H9 (cell line): ENCODE measurements at regions not wholly inside any gene's neighbourhood (a gene's known extent, or its start where the extent isn't known, plus 50 kb on each side); places are given as distances from the start of the nearest gene placed in this dataset.

ENCODE experiments used
- DNase-seq: peaks from one replicate; pipeline ENCODE4 v3.0.0-alpha.2; 2017
- H2AFZ ChIP-seq: one replicate; pipeline ENCODE4 v1.6.1; 2013; ENCODE audit warnings: mild to moderate bottlenecking, low read length, control low read depth, moderate library complexity
- H2AK5ac ChIP-seq: 2 replicates; pipeline ENCODE4 v1.6.1; 2013; ENCODE audit warnings: low read length, control low read depth, mixed read lengths; ENCODE audit not compliant: insufficient read length
- H2BK120ac ChIP-seq: one replicate; pipeline ENCODE4 v1.6.1; 2013; ENCODE audit warnings: low read depth, mild to moderate bottlenecking, low read length, control low read depth, inconsistent platforms; ENCODE audit not compliant: poor library complexity, severe bottlenecking
- H2BK12ac ChIP-seq: 2 replicates; pipeline ENCODE4 v1.6.1; 2013; ENCODE audit warnings: low read length, control low read depth, mixed read lengths, low read depth; ENCODE audit not compliant: insufficient read length
- H2BK15ac ChIP-seq: 2 replicates; pipeline ENCODE4 v1.6.1; 2013; ENCODE audit warnings: low read depth, low read length, control low read depth
- H2BK20ac ChIP-seq: one replicate; pipeline ENCODE4 v1.6.1; 2013; ENCODE audit warnings: low read depth, mild to moderate bottlenecking, low read length, control low read depth, inconsistent platforms; ENCODE audit not compliant: poor library complexity, severe bottlenecking
- H2BK5ac ChIP-seq: 2 replicates; pipeline ENCODE4 v1.6.1; 2013; ENCODE audit warnings: low read length, control low read depth, mixed read lengths; ENCODE audit not compliant: insufficient read length
- H3K14ac ChIP-seq: 2 replicates; pipeline ENCODE4 v1.6.1; 2013; ENCODE audit warnings: low read length, control low read depth; ENCODE audit not compliant: insufficient read depth
- H3K18ac ChIP-seq: 2 replicates; pipeline ENCODE4 v1.6.1; 2013; ENCODE audit warnings: low read depth, mild to moderate bottlenecking, mixed read lengths, low read length, control low read depth; ENCODE audit not compliant: insufficient read length
- H3K23ac ChIP-seq: 2 replicates; pipeline ENCODE4 v1.6.1; 2013; ENCODE audit warnings: low read length, control low read depth, mixed read lengths, low read depth; ENCODE audit not compliant: insufficient read length
- H3K23me2 ChIP-seq: 2 replicates; pipeline ENCODE4 v1.6.1; 2013; ENCODE audit warnings: low read depth, mild to moderate bottlenecking, mixed read lengths, low read length, control low read depth; ENCODE audit not compliant: insufficient read length, poor library complexity, severe bottlenecking
- H3K27ac ChIP-seq: 2 replicates; pipeline ENCODE4 v1.5.1; 2013; ENCODE audit warnings: low read length, control low read depth, mixed read lengths, low read depth; ENCODE audit not compliant: insufficient read length
- H3K27me3 ChIP-seq: 2 replicates; pipeline ENCODE4 v1.6.1; 2013; ENCODE audit warnings: low read length, control low read depth, inconsistent platforms; ENCODE audit not compliant: insufficient read depth
- H3K4ac ChIP-seq: 2 replicates; pipeline ENCODE4 v1.6.1; 2013; ENCODE audit warnings: low read depth, mild to moderate bottlenecking, control low read depth, inconsistent platforms, low read length, moderate library complexity
- H3K4me1 ChIP-seq: 2 replicates; pipeline ENCODE4 v1.6.1; 2013; ENCODE audit warnings: low read length, control low read depth, inconsistent platforms; ENCODE audit not compliant: insufficient read depth
- H3K4me2 ChIP-seq: 2 replicates; pipeline ENCODE4 v1.6.1; 2013; ENCODE audit warnings: low read length, control low read depth, mixed read lengths; ENCODE audit not compliant: insufficient read length, insufficient read depth
- H3K56ac ChIP-seq: 2 replicates; pipeline ENCODE4 v1.6.1; 2013; ENCODE audit warnings: low read depth, mild to moderate bottlenecking, mixed read lengths, low read length, control low read depth; ENCODE audit not compliant: insufficient read length
- H3K79me1 ChIP-seq: 2 replicates; pipeline ENCODE4 v1.6.1; 2013; ENCODE audit warnings: low read depth, mild to moderate bottlenecking, moderate library complexity, low read length, control low read depth, inconsistent platforms; ENCODE audit not compliant: insufficient read depth, poor library complexity, severe bottlenecking
- H3K79me2 ChIP-seq: 2 replicates; pipeline ENCODE4 v1.6.1; 2013; ENCODE audit warnings: low read length, control low read depth, inconsistent platforms; ENCODE audit not compliant: insufficient read depth
- H3K9ac ChIP-seq: 2 replicates; pipeline ENCODE4 v1.6.1; 2013; ENCODE audit warnings: low read length, control low read depth, mixed read lengths; ENCODE audit not compliant: insufficient read length; ENCODE audit errors: extremely low read depth
- H3K9me3 ChIP-seq: one replicate; pipeline ENCODE4 v1.6.1; 2013; ENCODE audit warnings: low read depth, low read length, inconsistent platforms; ENCODE audit not compliant: control insufficient read depth
- H3T11ph ChIP-seq: one replicate; pipeline ENCODE4 v1.6.1; 2013; ENCODE audit warnings: mild to moderate bottlenecking, low read length, control low read depth, inconsistent platforms
- H4K20me1 ChIP-seq: one replicate; pipeline ENCODE4 v1.6.1; 2013; ENCODE audit not compliant: control insufficient read depth, insufficient read length, insufficient read depth
- H4K5ac ChIP-seq: 2 replicates; pipeline ENCODE4 v1.6.1; 2013; ENCODE audit warnings: low read depth, mild to moderate bottlenecking, mixed read lengths, low read length, control low read depth; ENCODE audit not compliant: insufficient read length
- H4K8ac ChIP-seq: replicated peaks from 2 replicates; pipeline ENCODE4 v1.6.1; 2013; ENCODE audit warnings: low read length, control low read depth, mixed read lengths, low read depth; ENCODE audit not compliant: insufficient read length
- H4K91ac ChIP-seq: 2 replicates; pipeline ENCODE4 v1.6.1; 2013; ENCODE audit warnings: low read depth, mild to moderate bottlenecking, moderate library complexity, mixed read lengths, low read length, control low read depth; ENCODE audit not compliant: insufficient read length
- H3K27ac Mint-ChIP-seq, 3 experiments: 2 replicates in 2 of 3; 3 replicates in 1 of 3; pipeline ENCODE4 v1.8.0; 2020 to 2021; ENCODE audit warnings: mixed read lengths in 3 of 3, mild to moderate bottlenecking in 1 of 3, moderate library complexity in 1 of 3
- H3K27me3 Mint-ChIP-seq: 2 replicates; pipeline ENCODE4 v1.8.0; 2021; ENCODE audit warnings: low read depth, mild to moderate bottlenecking, moderate library complexity, mixed read lengths
- H3K36me3 Mint-ChIP-seq, 3 experiments: 2 replicates in 2 of 3; 3 replicates in 1 of 3; pipeline ENCODE4 v1.8.0; 2020 to 2021; ENCODE audit warnings: low read depth in 3 of 3, mixed read lengths in 3 of 3; ENCODE audit not compliant: insufficient read depth in 1 of 3
- H3K4me1 Mint-ChIP-seq, 2 experiments: 2 replicates each; pipeline ENCODE4 v1.8.0; 2020; ENCODE audit warnings: mixed read lengths in 2 of 2
- H3K4me3 Mint-ChIP-seq, 2 experiments: 2 replicates in 1 of 2; 3 replicates in 1 of 2; pipeline ENCODE4 v1.8.0; 2020 to 2021; ENCODE audit warnings: mild to moderate bottlenecking in 2 of 2, mixed read lengths in 2 of 2, moderate library complexity in 1 of 2
- H3K9me3 Mint-ChIP-seq, 2 experiments: 2 replicates in 1 of 2; 3 replicates in 1 of 2; pipeline ENCODE4 v1.8.0; 2020; ENCODE audit warnings: mild to moderate bottlenecking in 2 of 2, mixed read lengths in 2 of 2, moderate library complexity in 1 of 2
- WGBS: extraction: QIAGEN DNeasy Blood & Tissue Kit; methylation state at CpG from one replicate; pipeline ENCODE4 v1.1.7; 2013; ENCODE audit warnings: missing lambda C conversion rate, low lambda C conversion rate, mixed read lengths; ENCODE audit not compliant: insufficient read length; ENCODE audit errors: extremely low coverage; 5-methylcytosine and 5-hydroxymethylcytosine counted together
- TF ChIP-seq, protein P1 (sequence below): fragments of 200-600 bp; sonication (generic); conservative IDR thresholded peaks from 3 replicates; pipeline ENCODE4 v1.8.0; 2021; ENCODE audit warnings: antibody characterized with exemption, mild to moderate bottlenecking

DNA sequence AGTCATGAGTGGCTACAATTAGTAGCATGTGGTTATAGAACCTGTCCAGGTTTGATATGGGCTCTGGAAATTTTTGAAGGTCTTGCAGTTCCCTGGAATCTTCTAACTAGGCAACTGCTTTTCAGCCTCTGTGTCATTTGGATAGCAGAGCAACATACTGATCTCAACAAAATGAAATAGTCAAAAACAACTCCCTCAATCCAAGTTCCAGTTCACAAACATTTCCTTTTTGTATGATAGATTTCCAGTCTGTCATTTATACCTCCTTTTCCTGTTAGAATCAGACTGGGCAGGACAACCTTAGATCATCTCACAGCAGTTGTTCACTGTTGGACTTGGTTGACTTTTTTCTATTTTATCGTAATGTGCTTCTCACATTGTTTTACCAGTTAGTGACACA lies 442.1 kb upstream of the PDE3A start:
- no peak overlapping the region for H3K56ac ChIP-seq
- Mint-ChIP-seq H3K9me3 (peaks cover 0 to 2% of the 10 kb centered on the region in 2 experiments; a peak in 1 of 5 replicates), H3K4me3 (no peak overlapping the region), H3K27ac (no peak overlapping the region), H3K4me1 (peaks cover 5 to 12% of the 10 kb centered on the region in 2 experiments), H3K36me3 (peaks cover 0 to 2% (median 0%) of the 10 kb centered on the region in 3 experiments; a peak in 1 of 7 replicates), H3K27me3 (no peaks in the 10 kb centered on the region)
- no peaks in the 10 kb centered on the region for H3K27me3 ChIP-seq
- no peaks in the 10 kb centered on the region for H3K9me3 ChIP-seq
- no peak for DNase-seq
- H2AK5ac ChIP-seq, result no peak overlapping the region
- H2BK20ac ChIP-seq, result no peak overlapping the region
- H2BK15ac ChIP-seq, result no peak overlapping the region
- no peak overlapping the region for H4K5ac ChIP-seq
- no peak overlapping the region for H3T11ph ChIP-seq
- no peaks in the 10 kb centered on the region for H3K23me2 ChIP-seq
- H3K4ac ChIP-seq, result no peak overlapping the region
- no peak overlapping the region for H3K18ac ChIP-seq
- no peak overlapping the region for H3K14ac ChIP-seq
- TF ChIP-seq, protein P1, sequence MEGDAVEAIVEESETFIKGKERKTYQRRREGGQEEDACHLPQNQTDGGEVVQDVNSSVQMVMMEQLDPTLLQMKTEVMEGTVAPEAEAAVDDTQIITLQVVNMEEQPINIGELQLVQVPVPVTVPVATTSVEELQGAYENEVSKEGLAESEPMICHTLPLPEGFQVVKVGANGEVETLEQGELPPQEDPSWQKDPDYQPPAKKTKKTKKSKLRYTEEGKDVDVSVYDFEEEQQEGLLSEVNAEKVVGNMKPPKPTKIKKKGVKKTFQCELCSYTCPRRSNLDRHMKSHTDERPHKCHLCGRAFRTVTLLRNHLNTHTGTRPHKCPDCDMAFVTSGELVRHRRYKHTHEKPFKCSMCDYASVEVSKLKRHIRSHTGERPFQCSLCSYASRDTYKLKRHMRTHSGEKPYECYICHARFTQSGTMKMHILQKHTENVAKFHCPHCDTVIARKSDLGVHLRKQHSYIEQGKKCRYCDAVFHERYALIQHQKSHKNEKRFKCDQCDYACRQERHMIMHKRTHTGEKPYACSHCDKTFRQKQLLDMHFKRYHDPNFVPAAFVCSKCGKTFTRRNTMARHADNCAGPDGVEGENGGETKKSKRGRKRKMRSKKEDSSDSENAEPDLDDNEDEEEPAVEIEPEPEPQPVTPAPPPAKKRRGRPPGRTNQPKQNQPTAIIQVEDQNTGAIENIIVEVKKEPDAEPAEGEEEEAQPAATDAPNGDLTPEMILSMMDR, result no peak
- no peak overlapping the region for H3K4me2 ChIP-seq
- H3K4me1 ChIP-seq, result no peaks in the 10 kb centered on the region
- no peaks in the 10 kb centered on the region for H3K79me1 ChIP-seq
- no peak overlapping the region for H2BK5ac ChIP-seq
- H2BK12ac ChIP-seq, result no peak overlapping the region
- H3K79me2 ChIP-seq, result no peaks in the 10 kb centered on the region
- H2AFZ ChIP-seq, result no peak overlapping the region
- no peak overlapping the region for H3K27ac ChIP-seq
- no peak overlapping the region for H2BK120ac ChIP-seq
- no peak overlapping the region for H4K91ac ChIP-seq
- no CpG with 5 or more reads among the region's 1 CpG for WGBS
- no peak overlapping the region for H4K8ac ChIP-seq
- no peak overlapping the region for H3K9ac ChIP-seq
- H3K23ac ChIP-seq, result no peak overlapping the region
- no peaks in the 10 kb centered on the region for H4K20me1 ChIP-seq
